B cell (primary cell): ENCODE measurements at regions not wholly inside any gene's neighbourhood (a gene's known extent, or its start where the extent isn't known, plus 50 kb on each side); places are given as distances from the start of the nearest gene placed in this dataset.

Experiments used
- EZH2 ChIP-seq: IDR thresholded peaks from 2 replicates; pipeline ENCODE4 v1.6.1; 2012; ENCODE audit warnings: borderline replicate concordance, low read depth, mild to moderate bottlenecking, moderate library complexity, low read length; ENCODE audit not compliant: insufficient read depth, poor library complexity, severe bottlenecking
- TF ChIP-seq, protein P1 (sequence below): fragments of 200-600 bp; IDR thresholded peaks from one replicate; pipeline ENCODE4 v1.8.0; 2022; ENCODE audit warnings: antibody characterized with exemption, mild to moderate bottlenecking

DNA sequence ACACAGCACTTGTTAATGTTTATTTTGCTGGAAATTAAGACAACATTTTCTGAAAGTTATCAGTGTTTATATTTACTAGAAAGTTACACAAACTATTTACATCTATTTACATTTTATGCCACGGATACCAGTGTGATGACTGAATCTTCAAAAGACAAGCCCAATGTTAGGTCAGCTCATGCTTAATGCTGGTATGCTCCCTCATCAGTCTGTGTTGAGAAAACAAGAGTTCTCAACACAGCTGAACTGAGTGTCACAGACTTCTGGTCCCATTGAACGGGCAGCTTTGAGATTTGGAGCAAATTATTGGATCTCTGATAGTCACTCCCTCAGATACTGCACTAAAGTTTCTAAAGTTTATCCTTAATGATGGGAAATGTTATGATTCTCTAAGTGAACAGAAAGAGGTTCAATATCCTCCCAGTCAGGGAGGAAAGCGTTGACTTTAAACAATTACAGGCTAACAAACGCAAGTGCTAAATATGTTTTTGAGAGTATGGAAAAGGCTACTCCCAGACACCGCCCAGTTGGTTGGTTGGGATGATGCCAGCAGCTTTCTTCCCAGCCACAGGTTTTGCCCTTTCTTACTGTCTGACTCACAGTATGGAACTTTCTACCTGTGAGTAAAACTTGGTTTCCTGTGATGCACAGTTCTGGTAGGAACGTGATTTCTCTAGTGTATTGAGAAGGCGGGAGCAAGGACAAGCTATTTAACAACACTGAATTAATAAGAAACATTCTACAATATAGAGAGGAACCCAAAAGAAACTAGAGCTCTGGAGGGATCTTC lies 1293.6 kb upstream of the TENM3 start:
- no peak for TF ChIP-seq EZH2
- TF ChIP-seq, protein P1, sequence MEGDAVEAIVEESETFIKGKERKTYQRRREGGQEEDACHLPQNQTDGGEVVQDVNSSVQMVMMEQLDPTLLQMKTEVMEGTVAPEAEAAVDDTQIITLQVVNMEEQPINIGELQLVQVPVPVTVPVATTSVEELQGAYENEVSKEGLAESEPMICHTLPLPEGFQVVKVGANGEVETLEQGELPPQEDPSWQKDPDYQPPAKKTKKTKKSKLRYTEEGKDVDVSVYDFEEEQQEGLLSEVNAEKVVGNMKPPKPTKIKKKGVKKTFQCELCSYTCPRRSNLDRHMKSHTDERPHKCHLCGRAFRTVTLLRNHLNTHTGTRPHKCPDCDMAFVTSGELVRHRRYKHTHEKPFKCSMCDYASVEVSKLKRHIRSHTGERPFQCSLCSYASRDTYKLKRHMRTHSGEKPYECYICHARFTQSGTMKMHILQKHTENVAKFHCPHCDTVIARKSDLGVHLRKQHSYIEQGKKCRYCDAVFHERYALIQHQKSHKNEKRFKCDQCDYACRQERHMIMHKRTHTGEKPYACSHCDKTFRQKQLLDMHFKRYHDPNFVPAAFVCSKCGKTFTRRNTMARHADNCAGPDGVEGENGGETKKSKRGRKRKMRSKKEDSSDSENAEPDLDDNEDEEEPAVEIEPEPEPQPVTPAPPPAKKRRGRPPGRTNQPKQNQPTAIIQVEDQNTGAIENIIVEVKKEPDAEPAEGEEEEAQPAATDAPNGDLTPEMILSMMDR = no peak
